HepG2 (cell line): ENCODE measurements at regions not wholly inside any gene's neighbourhood (a gene's known extent, or its start where the extent isn't known, plus 50 kb on each side); places are given as distances from the start of the nearest gene placed in this dataset.

Experiments
- ATAC-seq: fragments of 200-7000 bp; cut with Tn5 transposase; 3 replicates; pipeline ENCODE4 v1.9.1; 2020; ENCODE audit warnings: mild to moderate bottlenecking, moderate library complexity
- BruUV-seq: library from RNA; stranded (reverse); fragments of 400-500 nt; replicated peaks from 2 replicates; lab custom pipeline; 2021; lab: Mats Ljungman, UMichigan
- CTCF ChIA-PET: fragments of 300-600 bp; formaldehyde crosslinking; extraction: SDS; loops from one replicate; lab custom pipeline; 2021; ENCODE audit warnings: low total read pairs, inconsistent platforms, low intra/inter-chr PET ratio; lab: Yijun Ruan, JAX
- POLR2A ChIA-PET: fragments of 350-600 bp; sonication (Branson Sonifier 250); formaldehyde crosslinking; loops from one replicate; lab custom pipeline; 2020; ENCODE audit warnings: antibody characterized with exemption, inconsistent platforms; lab: Yijun Ruan, JAX
- DNase-seq: peaks from one replicate; pipeline ENCODE4 v3.0.0-alpha.2; 2015; ENCODE audit warnings: low spot score
- FAIRE-seq: peaks from 3 replicates; lab custom pipeline; 2011; peaks lifted over from hg19 to GRCh38; lab: Jason Lieb, UNC
- H2AFZ ChIP-seq: one replicate; pipeline ENCODE4 v1.6.1; 2011; ENCODE audit warnings: low read length, inconsistent platforms
- H3K27ac ChIP-seq: fragments of 300-600 bp; 3 replicates; pipeline ENCODE4 v1.8.0; 2011; ENCODE audit warnings: mixed run types, mild to moderate bottlenecking, mixed read lengths, low read length, inconsistent platforms; ENCODE audit not compliant: insufficient read depth; ENCODE audit errors: extremely low read length
- H3K27me3 ChIP-seq, 2 experiments: fragments of 200-600 bp in 1 of 2; 2 replicates in 1 of 2; 3 replicates in 1 of 2; pipeline versions ENCODE4 v1.6.0 to v1.8.0; 2011; ENCODE audit warnings: low read length in 2 of 2, mild to moderate bottlenecking in 2 of 2, moderate library complexity in 2 of 2, inconsistent platforms in 1 of 2; ENCODE audit not compliant: insufficient read depth in 2 of 2, control insufficient read depth in 1 of 2
- H3K36me3 ChIP-seq, 2 experiments: fragments of 200-600 bp in 1 of 2; replicated peaks in 1 of 2; 2 replicates in 1 of 2; 3 replicates in 1 of 2; pipeline versions ENCODE4 v1.5.1 to v1.8.0; 2011; ENCODE audit warnings: low read length in 2 of 2, inconsistent platforms in 1 of 2; ENCODE audit not compliant: insufficient read depth in 2 of 2, control insufficient read depth in 1 of 2
- H3K4me1 ChIP-seq: 2 replicates; pipeline ENCODE4 v1.5.1; 2012; ENCODE audit warnings: low read length, inconsistent platforms; ENCODE audit not compliant: insufficient read depth
- H3K4me2 ChIP-seq: 2 replicates; pipeline ENCODE4 v1.6.0; 2011; ENCODE audit warnings: low read depth, low read length, inconsistent platforms
- H3K4me3 ChIP-seq, 3 experiments: fragments of 200-600 bp in 1 of 3; sonication (generic), shearing (Covaris generic) in 1 of 3; replicated peaks in 1 of 3; 2 replicates each; pipeline ENCODE4 v1.5.1; 2011 to 2016; ENCODE audit warnings: low read length in 3 of 3, inconsistent platforms in 2 of 3, low read depth in 2 of 3, mild to moderate bottlenecking in 2 of 3, control low read depth in 1 of 3, mixed read lengths in 1 of 3; ENCODE audit not compliant: insufficient read depth in 1 of 3
- H3K79me2 ChIP-seq: one replicate; pipeline ENCODE4 v1.6.1; 2011; ENCODE audit warnings: low read length, inconsistent platforms; ENCODE audit not compliant: insufficient read depth
- H3K9ac ChIP-seq: 2 replicates; pipeline ENCODE4 v1.6.0; 2011; ENCODE audit warnings: mild to moderate bottlenecking, low read depth, low read length, inconsistent platforms; ENCODE audit not compliant: insufficient read depth
- H3K9me3 ChIP-seq: 2 replicates; pipeline ENCODE4 v1.5.1; 2012; ENCODE audit warnings: mild to moderate bottlenecking, low read length
- H4K20me1 ChIP-seq: 2 replicates; pipeline ENCODE4 v1.6.0; 2011; ENCODE audit warnings: inconsistent platforms, mild to moderate bottlenecking, low read length, moderate library complexity; ENCODE audit not compliant: insufficient read depth
- CREB1 ChIP-seq, 2 experiments: fragments of 450-650 bp in 1 of 2; IDR thresholded peaks; 2 replicates each; pipeline ENCODE4 v1.6.1; 2016 to 2017; ENCODE audit warnings: control low read depth in 1 of 2, mild to moderate bottlenecking in 1 of 2, missing compliant biosample characterization in 1 of 2, missing genetic modification characterization in 1 of 2
- ETV5 ChIP-seq: IDR thresholded peaks from 2 replicates; pipeline ENCODE4 v1.6.1; 2018; ENCODE audit warnings: missing biosample characterization, missing genetic modification reagents, inconsistent platforms, borderline replicate concordance
- FOXJ3 ChIP-seq: sonication (generic); formaldehyde crosslinking; IDR thresholded peaks from 2 replicates; pipeline ENCODE4 v1.4.0; 2020; ENCODE audit warnings: missing genetic modification reagents, mild to moderate bottlenecking, borderline replicate concordance
- GABPB1 ChIP-seq: IDR thresholded peaks from 2 replicates; pipeline ENCODE4 v1.6.1; 2016; ENCODE audit warnings: mild to moderate bottlenecking, missing genetic modification reagents, moderate library complexity, missing compliant biosample characterization
- HES4 ChIP-seq: sonication (generic); formaldehyde crosslinking; IDR thresholded peaks from 2 replicates; pipeline ENCODE4 v1.9.0; 2021; ENCODE audit warnings: mild to moderate bottlenecking, missing genetic modification reagents, borderline replicate concordance
- IRF2 ChIP-seq: IDR thresholded peaks from 2 replicates; pipeline ENCODE4 v1.6.1; 2018; ENCODE audit warnings: missing genetic modification reagents, missing compliant biosample characterization
- YEATS2 ChIP-seq: sonication (generic); formaldehyde crosslinking; IDR thresholded peaks from 2 replicates; pipeline ENCODE4 v1.4.0; 2020; ENCODE audit warnings: missing genetic modification reagents, borderline replicate concordance
- ZNF326 ChIP-seq: sonication (generic); formaldehyde crosslinking; IDR thresholded peaks from 2 replicates; pipeline ENCODE4 v1.4.0; 2020; ENCODE audit warnings: missing genetic modification reagents, borderline replicate concordance
- ZNF510 ChIP-seq: sonication (generic); formaldehyde crosslinking; IDR thresholded peaks from 2 replicates; pipeline ENCODE4 v1.4.0; 2020; ENCODE audit warnings: low read depth, mild to moderate bottlenecking, missing genetic modification reagents
- ZNF549 ChIP-seq: sonication (generic); formaldehyde crosslinking; IDR thresholded peaks from 2 replicates; pipeline ENCODE4 v1.5.0; 2020; ENCODE audit warnings: missing genetic modification reagents
- ZNF572 ChIP-seq: sonication (generic); formaldehyde crosslinking; IDR thresholded peaks from 2 replicates; pipeline ENCODE4 v1.5.1; 2020; ENCODE audit warnings: mild to moderate bottlenecking, missing genetic modification reagents
- WGBS: methylation state at CpG from one replicate; pipeline ENCODE4 v1.1.6; 2017; ENCODE audit warnings: low lambda C conversion rate; 5-methylcytosine and 5-hydroxymethylcytosine counted together
- in situ Hi-C: cut with HindIII; loops from 2 replicates; pipeline ENCODE4 v1.10.0; 2017; ENCODE audit warnings: low pct_unique_long_range_greater_than_20kb; ENCODE audit not compliant: extremely low pct_ligation_motif_present
- intact Hi-C: fragments of 100-400 bp; cut with micrococcal nuclease; formaldehyde crosslinking; loops from one replicate; pipeline ENCODE4 v1.10.0; 2022; ENCODE audit not compliant: unreplicated experiment
- TF ChIP-seq, protein P1 (sequence below): sonication (generic); formaldehyde crosslinking; IDR thresholded peaks from 2 replicates; pipeline ENCODE4 v1.4.0; 2020; ENCODE audit warnings: mild to moderate bottlenecking, missing genetic modification reagents
- TF ChIP-seq, protein P2 (sequence below), 2 experiments: IDR thresholded peaks; 2 replicates each; pipeline ENCODE4 v1.6.1; 2011 to 2012; ENCODE audit warnings: low read length in 2 of 2, borderline replicate concordance in 1 of 2, low read depth in 1 of 2, mild to moderate bottlenecking in 1 of 2, moderate library complexity in 1 of 2

DNA sequence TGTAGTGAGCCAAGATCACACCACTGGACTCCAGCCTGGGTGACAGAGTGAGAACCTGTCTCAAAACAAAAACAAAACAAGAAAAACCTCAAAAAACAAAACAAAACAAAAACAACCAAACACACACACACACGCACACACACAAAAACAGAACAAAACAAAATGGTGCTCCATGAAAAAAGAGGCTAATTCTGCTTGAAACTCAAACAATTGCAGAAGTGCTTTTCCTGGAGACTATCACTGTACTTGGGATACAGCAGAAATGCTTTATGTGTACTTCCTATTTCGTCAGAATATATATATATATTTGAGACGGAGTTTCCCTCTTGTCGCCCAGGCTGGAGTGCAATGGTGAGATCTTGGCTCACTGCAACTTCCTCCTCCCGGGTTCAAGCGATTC, 49.9 kb upstream of the HSPA9 start:
- no peak for FAIRE-seq
- intact Hi-C loops: no loop called here
- H3K27ac ChIP-seq: no peak overlapping the region
- no peak for TF ChIP-seq YEATS2 (CRISPR knock-in tag)
- no peak for TF ChIP-seq HES4 (CRISPR knock-in tag)
- TF ChIP-seq ZNF549: no peak
- TF ChIP-seq ETV5 (CRISPR knock-in tag): no peak
- TF ChIP-seq, protein P1, sequence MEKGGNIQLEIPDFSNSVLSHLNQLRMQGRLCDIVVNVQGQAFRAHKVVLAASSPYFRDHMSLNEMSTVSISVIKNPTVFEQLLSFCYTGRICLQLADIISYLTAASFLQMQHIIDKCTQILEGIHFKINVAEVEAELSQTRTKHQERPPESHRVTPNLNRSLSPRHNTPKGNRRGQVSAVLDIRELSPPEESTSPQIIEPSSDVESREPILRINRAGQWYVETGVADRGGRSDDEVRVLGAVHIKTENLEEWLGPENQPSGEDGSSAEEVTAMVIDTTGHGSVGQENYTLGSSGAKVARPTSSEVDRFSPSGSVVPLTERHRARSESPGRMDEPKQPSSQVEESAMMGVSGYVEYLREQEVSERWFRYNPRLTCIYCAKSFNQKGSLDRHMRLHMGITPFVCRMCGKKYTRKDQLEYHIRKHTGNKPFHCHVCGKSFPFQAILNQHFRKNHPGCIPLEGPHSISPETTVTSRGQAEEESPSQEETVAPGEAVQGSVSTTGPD (CRISPR knock-in tag): no peak
- no peak for TF ChIP-seq ZNF326 (CRISPR knock-in tag)
- no peak for TF ChIP-seq IRF2
- TF ChIP-seq, protein P2, sequence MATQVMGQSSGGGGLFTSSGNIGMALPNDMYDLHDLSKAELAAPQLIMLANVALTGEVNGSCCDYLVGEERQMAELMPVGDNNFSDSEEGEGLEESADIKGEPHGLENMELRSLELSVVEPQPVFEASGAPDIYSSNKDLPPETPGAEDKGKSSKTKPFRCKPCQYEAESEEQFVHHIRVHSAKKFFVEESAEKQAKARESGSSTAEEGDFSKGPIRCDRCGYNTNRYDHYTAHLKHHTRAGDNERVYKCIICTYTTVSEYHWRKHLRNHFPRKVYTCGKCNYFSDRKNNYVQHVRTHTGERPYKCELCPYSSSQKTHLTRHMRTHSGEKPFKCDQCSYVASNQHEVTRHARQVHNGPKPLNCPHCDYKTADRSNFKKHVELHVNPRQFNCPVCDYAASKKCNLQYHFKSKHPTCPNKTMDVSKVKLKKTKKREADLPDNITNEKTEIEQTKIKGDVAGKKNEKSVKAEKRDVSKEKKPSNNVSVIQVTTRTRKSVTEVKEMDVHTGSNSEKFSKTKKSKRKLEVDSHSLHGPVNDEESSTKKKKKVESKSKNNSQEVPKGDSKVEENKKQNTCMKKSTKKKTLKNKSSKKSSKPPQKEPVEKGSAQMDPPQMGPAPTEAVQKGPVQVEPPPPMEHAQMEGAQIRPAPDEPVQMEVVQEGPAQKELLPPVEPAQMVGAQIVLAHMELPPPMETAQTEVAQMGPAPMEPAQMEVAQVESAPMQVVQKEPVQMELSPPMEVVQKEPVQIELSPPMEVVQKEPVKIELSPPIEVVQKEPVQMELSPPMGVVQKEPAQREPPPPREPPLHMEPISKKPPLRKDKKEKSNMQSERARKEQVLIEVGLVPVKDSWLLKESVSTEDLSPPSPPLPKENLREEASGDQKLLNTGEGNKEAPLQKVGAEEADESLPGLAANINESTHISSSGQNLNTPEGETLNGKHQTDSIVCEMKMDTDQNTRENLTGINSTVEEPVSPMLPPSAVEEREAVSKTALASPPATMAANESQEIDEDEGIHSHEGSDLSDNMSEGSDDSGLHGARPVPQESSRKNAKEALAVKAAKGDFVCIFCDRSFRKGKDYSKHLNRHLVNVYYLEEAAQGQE (IDR thresholded peaks at IDR 0.05; ENCODE audit: borderline replicate concordance in 1 of 2, low read depth in 1 of 2, low read length in 2 of 2): no peak
- no peak for TF ChIP-seq CREB1 (IDR thresholded peaks at IDR 0.05)
- TF ChIP-seq CREB1 (CRISPR knock-in tag; IDR thresholded peaks at IDR 0.05): no peak
- no peak for TF ChIP-seq ZNF572 (CRISPR knock-in tag)
- no peak for TF ChIP-seq ZNF510 (CRISPR knock-in tag)
- no peak for TF ChIP-seq GABPB1 (CRISPR knock-in tag)
- no peak for TF ChIP-seq FOXJ3
- no TSS peak for BruUV-seq
- POLR2A ChIA-PET: no interaction called here
- H3K4me3 ChIP-seq: no peak overlapping the region
- no peak for DNase-seq
- in situ Hi-C loops: no loop called here
- H3K79me2 ChIP-seq: no peaks in the 10 kb centered on the region
- H2AFZ ChIP-seq: no peak overlapping the region
- no peaks in the 10 kb centered on the region for H3K27me3 ChIP-seq
- H3K4me1 ChIP-seq: no peaks in the 10 kb centered on the region
- no peaks in the 10 kb centered on the region for H3K36me3 ChIP-seq
- 74% methylated on average over 6 of the region's 6 CpGs for WGBS
- no peak for ATAC-seq
- H3K9ac ChIP-seq: no peak overlapping the region
- H4K20me1 ChIP-seq: no peaks in the 10 kb centered on the region
- CTCF ChIA-PET: no interaction called here
- H3K9me3 ChIP-seq: no peaks in the 10 kb centered on the region
- no peak overlapping the region for H3K4me2 ChIP-seq
